ENCODE measurements at regions not wholly inside any gene's neighbourhood (a gene's known extent, or its start where the extent isn't known, plus 50 kb on each side); places are given as distances from the start of the nearest gene placed in this dataset.

- no peak for FAIRE-seq
These were observed 52.9 kb downstream of the FRMPD3 start for GRCh38 chrX:107502316-107502715.

- FAIRE-seq, result no peak
These were observed 54.6 kb downstream of the FRMPD3 start for GRCh38 chrX:107504006-107504405.

- FAIRE-seq, result no peak
These were observed 55.8 kb downstream of the FRMPD3 start for GRCh38 chrX:107505223-107505622.

- no peak for FAIRE-seq
These were observed 57.2 kb downstream of the FRMPD3 start for GRCh38 chrX:107506596-107507031.

- no peak for FAIRE-seq
These were observed 57.8 kb downstream of the FRMPD3 start for GRCh38 chrX:107507093-107507743.

GRCh38 chrX:107507744-107508117 lies 58.3 kb downstream of the FRMPD3 start:
- no peak for FAIRE-seq

GRCh38 chrX:107508925-107509324 lies 59.5 kb downstream of the FRMPD3 start:
- no peak for FAIRE-seq

- no peak for FAIRE-seq
These were observed 65.5 kb downstream of the FRMPD3 start for GRCh38 chrX:107514944-107515343.

- FAIRE-seq, result no peak
These were observed 72.6 kb downstream of the FRMPD3 start for GRCh38 chrX:107521877-107522586.

GRCh38 chrX:107522901-107523300 lies 73.4 kb downstream of the FRMPD3 start:
- no peak for FAIRE-seq

GRCh38 chrX:107526141-107526540 lies 76.7 kb downstream of the FRMPD3 start:
- no peak for FAIRE-seq

GRCh38 chrX:107530141-107530540 lies 80.7 kb downstream of the FRMPD3 start:
- no peak for FAIRE-seq

- FAIRE-seq, result no peak
These were observed 88.4 kb downstream of the FRMPD3 start for GRCh38 chrX:107537815-107538214.

- no peak for FAIRE-seq
These were observed 87.1 kb upstream of the PRPS1 start for GRCh38 chrX:107541244-107541643.

- no peak for FAIRE-seq
These were observed 86.3 kb upstream of the PRPS1 start for GRCh38 chrX:107542040-107542439.

GRCh38 chrX:107542500-107542899 lies 85.8 kb upstream of the PRPS1 start:
- FAIRE-seq, result no peak

- no peak for FAIRE-seq
These were observed 80.7 kb upstream of the PRPS1 start for GRCh38 chrX:107547621-107548020.

- FAIRE-seq, result no peak
These were observed 79.5 kb upstream of the PRPS1 start for GRCh38 chrX:107548775-107549174.

- FAIRE-seq, result no peak
These were observed 78.8 kb upstream of the PRPS1 start for GRCh38 chrX:107549504-107549903.

- FAIRE-seq, result no peak
These were observed 76.8 kb upstream of the PRPS1 start for GRCh38 chrX:107551546-107551945.

GRCh38 chrX:107552930-107553329 lies 75.4 kb upstream of the PRPS1 start:
- FAIRE-seq, result no peak

GRCh38 chrX:107556967-107557366 lies 71.3 kb upstream of the PRPS1 start:
- FAIRE-seq, result peak; percentile 33

- FAIRE-seq, result no peak
These were observed 68.8 kb upstream of the PRPS1 start for GRCh38 chrX:107559506-107559905.

- FAIRE-seq, result no peak
These were observed 68.3 kb upstream of the PRPS1 start for GRCh38 chrX:107560041-107560440.

- no peak for FAIRE-seq
These were observed 67.3 kb upstream of the PRPS1 start for GRCh38 chrX:107560980-107561379.
